GM19238 (cell line): ENCODE measurements at regions not wholly inside any gene's neighbourhood (a gene's known extent, or its start where the extent isn't known, plus 50 kb on each side); places are given as distances from the start of the nearest gene placed in this dataset.
"Not testable (repeated sequence)": the region's sequence is repeated elsewhere in the genome, so short reads cannot be mapped to it uniquely, and the experiment has no call there.

Experiments used
- DNase-seq: peaks from one replicate; pipeline ENCODE4 v3.0.0; 2011; ENCODE audit warnings: low spot score; ENCODE audit not compliant: insufficient read length

DNA sequence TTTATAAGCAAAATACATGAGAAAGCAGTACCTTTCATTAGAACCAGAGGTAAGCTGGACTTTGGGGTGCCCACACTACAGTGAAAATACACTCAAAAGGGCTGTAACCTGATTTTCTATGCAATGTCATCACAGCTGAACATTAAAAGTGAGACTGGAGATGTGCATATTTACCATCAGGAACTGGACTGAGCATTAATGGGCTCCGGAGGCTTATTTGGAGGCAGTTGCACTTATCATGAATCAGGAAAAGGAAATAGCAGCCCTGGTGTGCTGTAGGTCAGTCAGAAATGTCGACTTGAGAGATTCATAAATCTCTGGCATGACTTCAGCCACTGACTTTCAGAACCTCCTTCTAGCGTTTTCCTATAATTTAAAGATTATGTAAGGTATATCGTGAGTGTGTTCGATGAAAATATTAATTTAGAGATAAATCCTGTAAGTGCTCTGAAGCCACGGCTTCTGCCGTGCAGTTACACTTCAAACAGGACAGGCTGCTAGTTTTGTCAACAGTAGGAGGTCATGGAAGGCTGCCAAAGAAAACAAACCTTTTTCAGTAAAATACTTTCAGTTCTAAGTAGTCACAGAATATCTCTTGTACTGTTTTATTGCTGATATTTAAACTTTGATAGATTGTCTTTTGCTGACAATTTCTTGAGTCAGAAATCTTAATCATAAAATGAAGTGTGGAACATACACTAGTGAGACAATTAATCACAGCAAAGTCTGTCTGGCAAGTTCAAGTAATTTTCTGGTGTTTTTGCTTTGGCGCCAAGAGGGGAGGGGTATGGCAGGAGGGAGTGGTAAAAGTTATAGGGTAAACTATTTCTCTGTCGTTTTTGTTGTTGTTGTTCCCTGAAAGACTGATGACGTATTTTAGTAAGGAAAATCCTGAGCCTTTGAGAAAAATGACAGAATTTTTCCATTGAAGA lies 939.7 kb downstream of the NR2F1-AS1 start:
- DNase-seq: no peak

- DNase-seq: no peak
These were observed 940.7 kb downstream of the NR2F1-AS1 start for GRCh38 chr5:92640340-92640739.

DNA sequence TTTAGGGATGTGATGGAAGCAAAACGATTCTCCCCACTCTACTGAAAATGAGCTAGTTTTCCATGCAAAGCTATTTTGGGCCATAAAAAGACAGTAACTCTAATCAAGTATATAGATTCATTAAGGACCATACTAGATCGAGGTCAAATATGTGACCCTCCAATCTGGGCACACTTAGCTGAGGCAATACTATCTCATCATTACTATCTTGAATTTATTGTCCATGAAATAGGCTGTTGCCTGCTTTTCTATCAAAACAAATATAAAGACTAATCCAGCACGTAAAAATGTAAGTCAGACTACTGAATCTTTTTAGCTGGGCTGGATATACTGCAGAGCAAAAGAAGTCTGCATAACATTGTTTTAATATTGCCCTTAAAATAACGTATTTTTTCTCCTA lies 943.1 kb downstream of the NR2F1-AS1 start:
- DNase-seq: no peak

DNA sequence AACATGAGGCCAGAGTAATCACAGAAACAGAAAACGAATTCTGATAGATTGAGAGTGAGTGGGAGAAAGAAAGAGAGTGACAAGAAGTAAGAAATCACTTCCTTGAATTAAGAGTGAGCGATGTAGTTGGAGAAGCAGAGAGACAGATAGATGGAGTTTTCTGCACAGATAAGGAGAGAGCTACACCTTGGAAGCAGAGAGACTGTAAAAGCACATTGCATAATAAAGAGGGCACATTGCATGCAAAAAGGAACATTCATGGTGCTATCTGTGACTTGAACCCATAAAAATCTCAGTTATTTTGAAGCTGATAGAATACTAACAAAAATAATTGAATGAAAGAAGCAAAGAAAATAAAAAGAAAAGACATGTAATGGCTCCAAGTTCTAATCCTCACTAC lies 943.8 kb downstream of the NR2F1-AS1 start:
- DNase-seq: no peak

- no peak for DNase-seq
These were observed 946.0 kb downstream of the NR2F1-AS1 start for GRCh38 chr5:92635001-92635461.

- no peak for DNase-seq
These were observed 947.0 kb downstream of the NR2F1-AS1 start for GRCh38 chr5:92633875-92634487.

DNA sequence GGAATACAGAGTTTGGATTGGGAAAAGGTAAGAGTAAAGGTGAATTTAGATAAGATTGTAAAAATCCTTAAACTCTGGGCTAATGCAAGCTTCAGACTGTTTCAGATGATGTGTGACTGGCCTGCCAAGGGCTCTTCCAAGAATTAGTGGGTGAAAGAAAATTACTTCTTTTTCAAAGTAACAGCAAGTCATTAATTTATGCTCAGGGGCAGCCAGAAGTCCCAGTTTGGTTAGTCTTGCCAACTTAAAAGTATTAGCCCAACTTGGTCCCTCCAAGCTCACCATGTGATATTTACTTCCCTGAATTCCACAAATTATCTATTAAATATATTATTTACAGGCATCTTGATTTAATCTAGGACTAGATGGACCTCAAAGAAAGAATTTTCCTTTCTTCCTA lies 947.8 kb downstream of the NR2F1-AS1 start:
- DNase-seq: no peak

DNA sequence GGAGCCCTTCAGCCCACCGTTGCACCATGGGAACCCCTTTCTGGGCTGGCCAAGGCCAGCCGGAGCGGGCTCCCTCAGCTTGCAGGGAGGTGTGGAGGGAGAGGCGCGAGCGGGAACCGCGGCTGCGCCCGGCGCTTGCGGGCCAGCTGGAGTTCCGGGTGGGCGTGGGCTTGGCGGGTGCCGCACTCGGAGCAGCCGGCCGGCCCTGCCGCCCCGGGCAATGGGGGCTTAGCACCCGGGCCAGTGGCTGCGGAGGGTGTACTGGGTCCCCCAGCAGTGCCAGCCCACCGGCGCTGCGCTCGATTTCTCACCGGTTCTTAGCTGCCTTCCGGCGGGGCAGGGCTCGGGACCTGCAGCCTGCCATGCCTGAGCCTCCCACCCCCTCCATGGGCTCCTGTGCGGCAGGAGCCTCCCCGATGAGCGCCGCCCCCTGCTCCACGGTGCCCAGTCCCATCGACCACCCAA lies 949.8 kb downstream of the NR2F1-AS1 start:
- not testable (repeated sequence) for DNase-seq

- no peak for DNase-seq
These were observed 951.4 kb downstream of the NR2F1-AS1 start for GRCh38 chr5:92629574-92629973.

DNA sequence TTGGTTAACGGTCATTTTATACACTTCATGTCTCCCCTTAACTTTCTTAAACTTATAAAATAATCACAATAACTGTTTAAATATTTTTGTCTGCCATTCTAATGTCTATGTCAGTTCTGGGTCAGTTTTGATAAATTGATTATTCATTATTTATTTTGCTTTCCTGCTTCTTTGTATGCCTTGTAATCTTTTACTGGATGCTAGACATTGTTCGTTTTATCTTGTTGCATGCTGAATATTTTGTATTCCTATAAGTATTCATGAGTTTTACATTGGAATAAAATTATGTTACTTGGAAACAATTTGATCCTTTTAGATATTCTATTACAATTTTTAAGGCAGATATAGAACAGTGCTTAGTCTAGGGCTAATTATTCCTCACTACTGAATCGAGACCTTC lies 952.0 kb downstream of the NR2F1-AS1 start:
- no peak for DNase-seq

GRCh38 chr5:92627186-92627585 lies 953.8 kb downstream of the NR2F1-AS1 start:
- no peak for DNase-seq

- no peak for DNase-seq
These were observed 964.9 kb downstream of the NR2F1-AS1 start for GRCh38 chr5:92616085-92616484.

DNA sequence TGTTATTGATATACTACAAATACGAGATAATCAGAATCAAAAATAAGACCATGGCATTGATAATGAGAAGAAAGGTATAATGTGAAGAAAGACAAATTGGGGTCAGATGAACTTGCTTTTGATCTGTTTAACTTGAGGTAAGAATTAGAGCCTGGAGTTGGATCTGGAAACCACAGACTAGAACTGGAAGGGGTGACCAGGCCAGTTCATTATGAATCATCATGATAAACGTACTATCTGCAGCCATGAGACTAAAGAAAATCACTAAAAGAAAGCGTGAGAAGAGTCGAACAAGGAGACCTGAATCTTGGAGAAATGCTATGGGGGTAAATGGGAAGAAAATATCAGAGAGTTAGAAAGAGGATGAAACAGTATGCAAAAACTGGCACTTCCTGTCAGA lies 967.5 kb downstream of the NR2F1-AS1 start:
- DNase-seq: no peak

DNA sequence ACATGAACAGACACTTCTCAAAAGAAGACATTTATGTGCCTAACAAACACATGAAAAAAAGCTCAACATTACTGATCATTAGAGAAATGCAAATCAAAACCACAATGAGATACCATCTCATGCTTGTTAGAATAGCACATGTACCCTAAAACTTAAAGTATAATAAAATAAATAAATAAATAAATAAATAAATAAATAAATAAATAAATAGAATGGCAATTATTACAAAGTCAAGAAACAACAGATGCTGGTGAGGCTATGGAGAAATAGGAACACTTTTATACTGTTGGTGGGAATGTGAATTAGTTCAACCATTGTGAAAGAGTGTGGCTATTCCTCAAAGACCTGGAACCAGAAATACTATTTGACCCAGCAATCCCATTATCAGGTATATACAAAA lies 970.6 kb downstream of the NR2F1-AS1 start:
- not testable (repeated sequence) for DNase-seq

DNA sequence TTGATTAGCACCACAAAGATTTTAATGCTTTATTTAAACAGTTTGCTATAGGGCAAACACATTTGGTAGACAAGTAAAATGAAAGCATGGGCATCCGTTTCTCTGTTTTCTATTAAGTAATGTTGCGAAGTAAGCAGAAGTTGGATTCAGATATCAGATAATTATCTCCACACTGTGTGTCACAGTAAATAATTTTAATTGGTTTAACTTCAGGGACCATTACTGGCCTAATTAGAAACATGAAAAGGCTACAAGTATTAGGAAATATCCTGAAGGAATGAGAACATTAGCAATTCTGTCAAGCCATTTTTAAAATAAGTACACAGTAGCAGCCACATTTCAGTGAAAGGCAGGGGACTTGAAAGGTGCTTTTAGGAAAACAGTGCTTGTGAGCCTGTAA lies 975.4 kb downstream of the NR2F1-AS1 start:
- no peak for DNase-seq

- DNase-seq: no peak
These were observed 981.7 kb downstream of the NR2F1-AS1 start for GRCh38 chr5:92599217-92599810.

DNA sequence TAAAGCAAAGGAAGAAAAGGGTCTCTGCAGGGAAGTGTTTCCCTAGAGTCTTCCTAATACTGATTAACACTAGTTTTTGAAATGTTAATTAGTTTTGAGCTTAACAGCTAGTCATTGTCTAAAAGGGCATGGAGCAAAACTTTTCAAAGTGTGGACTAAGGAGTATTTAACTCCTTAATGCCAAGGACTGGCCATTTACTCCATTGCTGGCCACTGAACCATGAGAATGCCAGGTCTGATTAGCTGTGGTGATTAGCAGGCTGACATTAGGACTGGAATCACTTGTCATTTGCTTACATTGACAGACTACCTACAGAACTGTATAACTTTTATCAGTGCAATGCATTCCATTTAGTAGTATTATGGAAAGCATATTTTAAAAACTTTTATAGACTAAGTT lies 987.0 kb downstream of the NR2F1-AS1 start:
- no peak for DNase-seq

- DNase-seq: no peak
These were observed 992.1 kb downstream of the NR2F1-AS1 start for GRCh38 chr5:92588876-92589275.

DNA sequence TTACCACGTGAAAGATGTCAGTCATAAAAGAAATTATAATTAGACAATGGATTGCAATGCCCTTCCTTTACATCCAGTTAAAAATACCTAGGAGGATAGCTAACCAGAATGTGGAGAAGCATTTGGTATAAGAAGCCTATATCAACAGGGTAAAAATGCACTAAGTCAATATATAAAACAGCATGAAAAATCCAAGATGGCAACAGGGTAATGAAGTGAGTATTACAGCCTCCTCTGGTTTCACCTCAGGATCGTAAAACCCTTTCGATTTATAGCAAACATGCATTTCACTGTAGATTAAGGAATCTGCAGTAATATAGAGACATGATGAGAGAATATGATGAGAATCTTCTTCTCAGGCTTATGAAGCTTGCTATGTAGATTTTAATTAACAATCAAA lies 999.3 kb downstream of the NR2F1-AS1 start:
- DNase-seq: no peak

- no peak for DNase-seq
These were observed 999.8 kb downstream of the NR2F1-AS1 start for GRCh38 chr5:92581249-92581648.

DNA sequence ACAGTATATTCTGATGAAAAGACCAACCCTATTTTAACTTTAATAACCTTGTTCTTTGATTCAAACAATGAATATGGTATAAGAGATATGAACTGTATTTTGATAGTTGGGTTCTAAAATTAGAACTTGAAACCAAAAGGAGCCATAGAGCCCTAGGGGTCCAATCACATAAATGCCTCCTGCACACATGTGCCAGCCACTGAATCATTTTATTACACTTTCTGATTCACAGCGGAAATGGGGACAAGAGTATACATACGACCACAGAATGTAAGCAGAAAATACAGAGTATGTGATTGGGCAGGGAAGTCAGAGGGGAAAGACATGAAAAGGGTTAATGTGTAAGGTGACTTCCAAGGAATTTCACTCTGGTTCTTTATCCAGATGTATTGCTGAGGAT lies 1000.2 kb downstream of the NR2F1-AS1 start:
- DNase-seq: no peak

GRCh38 chr5:92574023-92574422 lies 1007.0 kb downstream of the NR2F1-AS1 start:
- DNase-seq: no peak
